ENCODE measurements at regions not wholly inside any gene's neighbourhood (a gene's known extent, or its start where the extent isn't known, plus 50 kb on each side); places are given as distances from the start of the nearest gene placed in this dataset.

- H3K4me3 ChIP-seq (ENCODE audit: control extremely low read depth in 1 of 5, extremely low read depth in 1 of 5, insufficient read depth in 1 of 5, low read depth in 2 of 5, low read length in 4 of 5), result no peak overlapping the region
- TF ChIP-seq CTCF (IDR thresholded peaks at IDR 0.05) (no peak), EZH2 (IDR thresholded peaks at IDR 0.05; ENCODE audit: borderline replicate concordance, insufficient read depth, low read depth, low read length, poor library complexity, severe bottlenecking) (no peak)
- H3K36me3 ChIP-seq (replicated peaks in 1 of 2; ENCODE audit: control extremely low read depth in 1 of 2, control insufficient read depth in 1 of 2, extremely low read depth in 1 of 2, insufficient read depth in 2 of 2, low read length in 1 of 2), result no peaks in the 10 kb centered on the region
- no peaks in the 10 kb centered on the region for H4K20me1 ChIP-seq (ENCODE audit: control insufficient read depth, insufficient read depth, low read length, poor library complexity, severe bottlenecking)
- Mint-ChIP-seq H3K27ac (no peak overlapping the region), H3K4me3 (no peak overlapping the region), H3K27me3 (peaks cover 7% of the 10 kb centered on the region), H3K9me3 (ENCODE audit: insufficient read depth) (peaks cover 8% of the 10 kb centered on the region), H3K4me1 (no peaks in the 10 kb centered on the region)
- ATAC-seq (ENCODE audit: low read depth) (no peak), DNase-seq (no peak)
- ChIA-PET CTCF (no interaction called here), POLR2A (interaction anchor here (0.6 kb wide), 1 partner anchor 232 kb away, joined by 3 read pairs; no protein-coding TSS in a partner anchor)
- H3K4me1 ChIP-seq (ENCODE audit: control insufficient read depth in 2 of 2, insufficient read depth in 2 of 2, low read length in 2 of 2), result no peaks in the 10 kb centered on the region
- H3K9me3 ChIP-seq (ENCODE audit: control extremely low read depth in 1 of 3, control insufficient read depth in 2 of 3, insufficient read depth in 1 of 3, low read length in 2 of 3), result peaks cover 0 to 24% (median 12%) of the 10 kb centered on the region in 3 donors
- H3K27ac ChIP-seq (ENCODE audit: low read length in 2 of 2), result no peak overlapping the region
- no peak overlapping the region for H3K4me2 ChIP-seq (replicated peaks; ENCODE audit: low read depth, low read length, poor library complexity, severe bottlenecking)
- no peak overlapping the region for H2AFZ ChIP-seq (ENCODE audit: insufficient read depth, low read depth, low read length, poor library complexity, severe bottlenecking)
- intact Hi-C loops (cut with micrococcal nuclease), result no loop called here
- 91% methylated on average over 17 of the region's 17 CpGs for WGBS (ENCODE audit: insufficient coverage)
- no peak overlapping the region for H3K9ac ChIP-seq (ENCODE audit: low read length)
- no peaks in the 10 kb centered on the region for H3K27me3 ChIP-seq (replicated peaks in 1 of 4; ENCODE audit: control extremely low read depth in 1 of 4, control insufficient read depth in 3 of 4, insufficient read depth in 4 of 4, low read length in 3 of 4)
- no peaks in the 10 kb centered on the region for H3K79me2 ChIP-seq (ENCODE audit: control insufficient read depth, insufficient read depth, low read length)
Observed at GRCh38 chr3:127056281-127056680, 73.4 kb downstream of the PLXNA1 start.

- DNase-seq, result no peak
- Mint-ChIP-seq H3K9me3 (ENCODE audit: insufficient read depth) (peaks cover 8% of the 10 kb centered on the region), H3K4me3 (no peak overlapping the region), H3K27me3 (peaks cover 9% of the 10 kb centered on the region), H3K4me1 (no peaks in the 10 kb centered on the region), H3K27ac (no peak overlapping the region)
- 100% methylated on average over 1 of the region's 2 CpGs for WGBS (ENCODE audit: insufficient coverage)
- Histone ChIP-seq H3K36me3 (replicated peaks in 1 of 2; ENCODE audit: control extremely low read depth in 1 of 2, control insufficient read depth in 1 of 2, extremely low read depth in 1 of 2, insufficient read depth in 2 of 2, low read length in 1 of 2) (no peaks in the 10 kb centered on the region), H3K9ac (ENCODE audit: low read length) (no peak overlapping the region), H3K9me3 (ENCODE audit: control extremely low read depth in 1 of 3, control insufficient read depth in 2 of 3, insufficient read depth in 1 of 3, low read length in 2 of 3) (peaks cover 0 to 28% (median 12%) of the 10 kb centered on the region in 3 donors), H3K27ac (ENCODE audit: low read length in 2 of 2) (no peak overlapping the region), H2AFZ (ENCODE audit: insufficient read depth, low read depth, low read length, poor library complexity, severe bottlenecking) (no peak overlapping the region), H3K79me2 (ENCODE audit: control insufficient read depth, insufficient read depth, low read length) (no peaks in the 10 kb centered on the region), H3K4me1 (ENCODE audit: control insufficient read depth in 2 of 2, insufficient read depth in 2 of 2, low read length in 2 of 2) (no peaks in the 10 kb centered on the region), H3K4me3 (ENCODE audit: control extremely low read depth in 1 of 5, extremely low read depth in 1 of 5, insufficient read depth in 1 of 5, low read depth in 2 of 5, low read length in 4 of 5) (no peak overlapping the region), H4K20me1 (ENCODE audit: control insufficient read depth, insufficient read depth, low read length, poor library complexity, severe bottlenecking) (no peaks in the 10 kb centered on the region), H3K27me3 (replicated peaks in 1 of 4; ENCODE audit: control extremely low read depth in 1 of 4, control insufficient read depth in 3 of 4, insufficient read depth in 4 of 4, low read length in 3 of 4) (peaks cover 0 to 5% (median 0%) of the 10 kb centered on the region in 4 experiments), H3K4me2 (replicated peaks; ENCODE audit: low read depth, low read length, poor library complexity, severe bottlenecking) (no peak overlapping the region)
- intact Hi-C loops (cut with micrococcal nuclease), result no loop called here
- ChIA-PET CTCF (no interaction called here), POLR2A (no interaction called here)
- ATAC-seq (ENCODE audit: low read depth), result no peak
- no peak for TF ChIP-seq CTCF (IDR thresholded peaks at IDR 0.05)
- TF ChIP-seq EZH2 (IDR thresholded peaks at IDR 0.05; ENCODE audit: borderline replicate concordance, insufficient read depth, low read depth, low read length, poor library complexity, severe bottlenecking), result no peak
Observed at GRCh38 chr3:127056976-127057375, 74.1 kb downstream of the PLXNA1 start.
